GM19324 (cell line): ENCODE measurements at regions not wholly inside any gene's neighbourhood (a gene's known extent, or its start where the extent isn't known, plus 50 kb on each side); places are given as distances from the start of the nearest gene placed in this dataset.

Source experiments
- ATAC-seq: cut with Tn5 transposase; IDR thresholded peaks from one replicate; pipeline ENCODE4 v1.9.1; 2021; ENCODE audit warnings: mild to moderate bottlenecking, moderate library complexity; ENCODE audit not compliant: unreplicated experiment, low FRiP score

DNA sequence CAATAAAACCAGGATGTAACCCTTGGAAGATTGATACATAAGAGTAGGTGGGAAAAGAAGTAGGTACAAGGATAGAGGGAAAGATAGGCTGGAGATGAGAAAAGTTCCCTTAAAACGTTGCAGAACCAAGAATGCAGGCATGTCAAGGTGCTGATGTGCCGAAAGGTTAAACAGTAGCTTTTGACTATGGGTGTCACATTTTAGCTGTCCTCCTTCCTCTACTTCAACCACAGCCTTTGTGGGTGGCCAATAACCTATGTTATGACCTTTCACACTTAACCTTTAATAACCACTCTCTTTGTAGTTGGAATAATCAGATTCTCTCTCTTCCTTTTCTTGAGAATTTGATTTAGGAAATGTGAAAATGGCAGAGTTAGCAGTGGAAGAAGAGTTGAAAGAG lies 184.5 kb upstream of the GAP43 start:
- no peak for ATAC-seq

DNA sequence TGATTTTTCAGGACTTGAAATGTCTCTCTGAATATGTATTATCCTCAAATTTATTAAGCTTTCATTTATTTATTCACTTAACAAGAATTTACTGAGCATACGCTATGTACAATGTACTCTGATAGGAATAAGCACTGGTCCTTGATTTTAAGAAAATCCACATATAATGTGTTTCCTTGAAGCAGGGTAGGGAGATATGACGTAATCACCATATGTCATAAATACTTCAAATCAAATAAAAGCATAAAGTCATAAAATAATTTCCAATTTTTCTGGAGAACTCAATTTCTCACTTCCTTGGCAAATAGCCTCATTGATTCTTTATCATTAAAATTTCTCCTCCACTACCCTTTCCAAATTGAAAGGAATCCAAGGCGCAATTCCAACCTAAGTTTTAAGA lies 177.8 kb upstream of the GAP43 start:
- no peak for ATAC-seq

DNA sequence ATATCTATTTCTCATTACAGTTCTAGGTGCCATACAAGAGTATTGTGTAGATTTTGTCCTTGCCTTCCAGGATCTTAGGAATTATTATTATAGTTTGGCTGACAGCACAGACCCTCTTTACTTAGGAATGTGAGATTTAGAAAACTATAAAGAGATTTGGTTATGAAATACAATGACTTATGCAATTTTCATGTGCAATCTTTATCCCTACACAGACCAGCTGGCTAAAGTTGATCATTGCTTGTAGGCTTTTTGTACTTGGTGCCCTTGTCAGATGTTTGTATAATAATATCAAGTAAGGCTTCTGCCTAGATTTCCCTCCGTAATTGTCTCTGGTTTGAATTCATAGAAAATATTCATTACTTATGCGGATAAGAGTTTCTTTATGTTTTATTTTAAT lies 174.5 kb upstream of the GAP43 start:
- ATAC-seq = no peak

DNA sequence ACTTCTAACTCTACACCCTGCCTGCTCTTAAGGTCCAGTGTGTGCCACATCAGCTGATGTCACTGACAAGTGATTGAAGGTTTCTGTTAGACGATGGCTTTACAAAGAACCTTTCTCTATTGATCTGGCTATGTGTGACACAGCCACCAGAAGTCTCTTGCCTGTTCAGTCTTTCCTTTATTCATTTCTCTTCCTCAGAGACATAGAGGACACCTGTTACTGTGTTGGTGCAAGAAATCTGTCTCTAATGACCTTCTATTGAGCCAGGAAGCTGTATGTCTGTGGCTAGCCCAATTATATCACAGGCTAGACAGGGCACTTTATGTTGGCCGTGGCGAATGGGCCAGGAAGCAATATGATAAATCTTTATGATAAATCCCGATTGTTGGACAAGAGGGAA lies 173.3 kb upstream of the GAP43 start:
- ATAC-seq = no peak

DNA sequence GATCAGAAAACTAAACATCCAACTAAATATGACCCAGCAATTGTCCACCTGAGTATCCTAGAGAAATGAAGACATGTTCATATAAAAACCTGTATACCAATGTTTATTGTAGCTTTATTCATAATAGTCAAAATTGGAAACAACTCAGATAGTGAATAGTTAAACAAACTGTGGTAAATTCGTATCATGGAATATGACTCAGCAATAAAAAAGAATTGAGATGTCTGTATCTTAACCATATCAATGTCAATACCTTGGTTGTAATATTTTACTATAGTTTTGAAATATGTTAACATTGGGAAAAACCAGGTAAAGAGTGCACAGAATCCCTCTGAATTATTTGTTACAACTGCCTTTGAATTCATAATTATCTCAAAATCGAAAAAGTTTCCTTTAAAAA lies 159.3 kb upstream of the GAP43 start:
- no peak for ATAC-seq

DNA sequence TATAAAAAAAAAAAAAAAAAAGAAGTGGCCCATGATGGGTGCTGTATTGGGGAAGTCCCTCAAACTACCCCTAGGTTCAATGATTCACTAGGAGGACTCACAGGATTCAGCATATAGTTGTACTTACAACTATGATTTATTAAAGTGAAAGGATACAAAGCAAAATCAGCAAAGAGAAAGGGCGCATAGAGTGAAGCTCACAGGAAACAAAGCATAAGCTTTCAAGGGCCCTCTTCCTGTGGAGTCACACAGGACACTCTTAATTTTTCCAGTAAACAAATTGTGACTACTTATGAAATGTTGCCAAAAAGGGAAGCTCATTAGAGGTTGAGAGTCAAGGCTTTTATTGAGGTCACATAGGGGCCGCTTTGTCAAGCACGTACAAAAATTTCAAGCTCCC lies 153.7 kb upstream of the GAP43 start:
- ATAC-seq = no peak

DNA sequence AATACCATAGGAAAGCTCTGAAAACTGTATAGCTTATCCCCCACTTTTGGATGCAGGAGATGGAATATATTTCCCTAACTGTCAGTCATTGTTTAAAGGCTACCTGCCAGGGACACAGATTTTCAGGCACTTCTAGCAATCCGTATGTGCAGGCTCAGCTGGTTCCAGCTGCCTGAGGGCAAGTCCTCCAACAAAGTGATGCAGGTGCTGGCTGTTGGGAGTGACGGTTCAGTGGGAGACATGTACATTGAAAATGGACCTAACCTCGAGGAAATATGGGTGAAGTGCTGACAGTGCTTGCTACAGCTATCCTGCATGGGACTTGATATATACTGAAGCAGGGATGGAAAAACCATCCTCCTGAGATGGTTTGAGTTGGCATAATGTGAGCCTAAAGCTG lies 153.1 kb upstream of the GAP43 start:
- ATAC-seq = no peak

DNA sequence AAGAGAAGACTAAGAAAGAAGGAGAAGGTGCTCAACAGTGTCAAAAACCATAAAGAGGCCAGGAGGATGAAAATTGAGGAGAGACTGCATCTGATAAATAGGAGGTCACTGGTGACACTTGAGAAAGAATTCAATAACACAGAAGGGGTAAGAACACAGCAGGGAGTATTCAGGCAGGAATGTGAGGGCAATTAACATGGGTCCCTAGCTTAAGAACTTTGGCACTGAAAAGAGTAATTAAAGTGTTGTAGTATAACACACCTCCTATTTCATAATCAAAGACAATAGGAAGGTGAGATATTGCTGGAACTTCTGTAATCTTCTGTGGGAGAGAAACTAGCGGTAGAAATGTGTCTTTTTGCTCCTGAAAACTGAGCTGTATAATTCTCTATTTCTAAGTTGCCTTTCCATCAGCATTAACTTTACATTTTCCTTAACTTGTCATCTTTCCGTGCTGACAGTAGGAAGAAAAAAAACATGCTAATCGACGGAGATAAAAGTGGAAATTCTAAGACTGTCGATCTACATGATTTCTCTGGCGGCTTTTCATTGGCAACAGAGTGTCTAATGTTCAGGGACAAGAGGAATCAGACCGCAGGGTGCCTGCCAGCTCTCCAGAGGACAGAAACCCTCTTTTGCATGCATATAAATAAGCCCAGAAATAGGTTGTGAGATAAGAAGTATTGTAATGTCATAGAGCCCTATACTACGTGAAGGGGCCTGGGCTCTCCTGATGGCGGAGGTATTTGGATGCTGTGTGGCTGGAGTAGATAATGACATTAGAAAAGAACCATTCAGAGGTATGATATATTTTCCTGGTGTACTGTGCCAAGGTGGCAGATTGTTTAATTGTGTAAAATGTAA lies 147.9 kb upstream of the GAP43 start:
- no peak for ATAC-seq

DNA sequence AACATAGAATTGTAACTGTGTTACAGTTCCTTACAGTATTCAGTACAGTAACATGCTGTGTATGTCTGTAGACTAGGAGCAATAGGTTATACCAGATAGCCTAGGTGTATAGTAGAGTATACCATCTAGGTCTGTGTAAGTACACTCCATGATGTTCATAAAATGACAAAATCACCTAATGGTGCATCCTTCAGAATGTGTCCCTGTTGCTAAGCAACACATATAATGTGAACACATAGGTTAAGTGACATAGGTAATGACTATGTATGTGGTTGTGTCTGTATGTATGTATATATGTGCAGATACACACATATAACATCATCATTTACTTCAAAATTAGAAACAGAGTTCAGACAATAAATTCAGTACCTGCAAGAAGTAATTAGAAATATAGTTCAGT lies 146.8 kb upstream of the GAP43 start:
- ATAC-seq = no peak

DNA sequence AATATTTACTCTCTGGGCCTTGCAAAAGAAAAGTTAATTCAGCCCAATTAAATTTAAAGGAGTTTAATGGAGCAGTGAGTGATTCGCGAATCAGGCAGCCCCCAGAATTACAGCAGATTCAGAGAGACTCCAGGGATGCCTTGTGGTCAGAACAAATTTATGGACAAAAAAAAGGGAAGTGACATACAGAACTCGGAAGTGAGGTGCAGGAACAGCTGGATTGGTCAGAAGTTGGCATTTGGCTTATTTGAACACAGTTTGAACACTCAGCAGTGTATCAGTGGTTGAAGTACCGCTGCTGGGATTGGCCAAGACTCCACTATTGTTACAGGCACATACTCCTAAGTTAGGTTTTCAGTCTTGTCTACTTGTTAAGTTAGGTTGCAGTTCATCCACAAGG lies 145.0 kb upstream of the GAP43 start:
- ATAC-seq = no peak

DNA sequence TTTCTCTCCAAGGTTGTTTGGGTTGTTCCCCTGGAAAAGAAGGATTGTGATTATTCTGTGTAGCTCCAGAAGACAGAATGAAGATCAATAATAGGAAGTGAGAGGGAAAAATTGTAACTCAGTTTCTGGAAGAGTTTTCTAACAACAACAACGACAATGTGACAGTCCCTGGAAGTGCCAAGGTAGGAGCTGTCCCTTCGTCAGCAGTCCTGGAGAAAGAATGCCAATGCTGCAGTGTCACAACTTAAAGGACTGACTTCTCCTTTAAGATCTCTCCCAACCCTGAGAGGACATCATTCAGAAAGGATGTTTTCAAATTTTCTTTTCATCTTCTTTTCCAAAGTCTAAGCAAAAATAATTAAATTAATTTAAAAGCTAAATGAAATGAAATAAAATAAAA lies 136.4 kb upstream of the GAP43 start:
- no peak for ATAC-seq

DNA sequence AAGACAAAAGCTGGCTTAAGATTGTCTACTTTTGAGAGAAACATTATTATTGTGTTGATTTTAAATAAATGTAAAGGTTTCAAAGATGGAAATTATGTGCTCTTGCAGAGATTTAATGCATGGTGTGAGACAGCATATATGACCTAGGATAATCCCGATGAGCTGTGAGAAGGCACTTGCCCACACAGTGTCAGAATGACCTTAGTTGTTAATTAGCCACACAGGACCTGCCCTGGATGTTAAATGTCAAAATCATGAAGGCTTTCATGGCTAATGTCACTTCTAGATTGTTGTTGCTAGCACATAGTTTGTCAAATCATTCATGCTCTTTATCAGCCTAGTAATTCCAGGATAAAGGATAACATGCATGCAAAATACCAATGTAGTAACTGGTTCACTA lies 135.3 kb upstream of the GAP43 start:
- ATAC-seq = no peak

DNA sequence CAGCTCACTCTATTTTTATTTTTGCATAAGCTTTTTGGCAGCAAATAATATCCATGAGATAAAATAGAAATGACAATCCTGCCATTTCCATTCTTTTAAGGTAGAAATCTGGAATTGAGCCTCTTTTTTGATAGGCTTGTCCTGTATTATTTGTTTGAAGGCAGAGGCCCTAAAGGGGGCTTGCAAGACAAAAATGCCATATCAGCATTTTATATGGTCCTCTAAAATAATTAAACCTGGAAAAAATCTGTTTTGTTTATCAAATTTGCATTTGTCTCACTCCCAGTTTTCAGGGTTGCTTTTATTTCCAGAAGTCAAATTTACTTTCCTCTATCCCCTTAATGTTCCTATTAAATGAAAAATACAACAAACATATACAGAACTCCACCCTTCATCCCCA lies 134.9 kb upstream of the GAP43 start:
- no peak for ATAC-seq

DNA sequence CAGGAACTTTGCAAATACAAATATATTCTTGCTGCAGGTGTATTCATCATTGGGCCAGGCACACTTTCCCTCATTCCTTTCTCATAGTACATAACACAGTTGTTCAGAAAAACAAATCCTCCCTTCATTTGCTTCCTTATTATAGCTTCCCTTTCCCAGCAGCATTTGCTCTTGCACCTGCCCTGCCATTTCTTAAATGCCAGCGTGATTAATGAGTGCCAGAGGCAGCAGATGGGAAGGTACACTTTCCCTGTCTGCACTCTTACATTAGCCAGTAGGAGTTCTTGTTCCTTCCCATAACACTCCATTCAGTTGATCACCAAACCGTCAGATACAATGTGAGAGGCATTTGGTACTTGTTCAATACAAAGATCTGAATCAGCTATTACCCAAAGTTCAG lies 128.5 kb upstream of the GAP43 start:
- ATAC-seq = no peak

DNA sequence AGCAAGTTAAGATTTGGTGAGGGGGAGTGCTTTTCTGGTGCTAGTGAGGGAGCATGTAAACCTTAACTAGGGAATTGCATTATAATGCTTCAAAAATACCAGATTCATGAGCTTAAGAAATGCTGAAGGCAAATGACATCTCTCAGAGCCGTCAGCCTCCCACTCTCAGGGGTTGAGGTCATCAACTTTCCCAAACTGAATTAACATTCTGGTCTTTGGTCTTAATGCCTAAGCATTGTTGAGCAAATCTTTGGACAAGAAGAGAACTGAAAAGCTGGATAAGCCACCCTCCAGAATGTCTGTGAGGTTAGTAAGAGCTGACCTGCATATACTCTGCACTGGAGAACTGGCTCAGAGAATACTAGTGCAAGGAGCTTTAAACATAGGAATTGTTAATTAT lies 124.9 kb upstream of the GAP43 start:
- ATAC-seq = no peak

DNA sequence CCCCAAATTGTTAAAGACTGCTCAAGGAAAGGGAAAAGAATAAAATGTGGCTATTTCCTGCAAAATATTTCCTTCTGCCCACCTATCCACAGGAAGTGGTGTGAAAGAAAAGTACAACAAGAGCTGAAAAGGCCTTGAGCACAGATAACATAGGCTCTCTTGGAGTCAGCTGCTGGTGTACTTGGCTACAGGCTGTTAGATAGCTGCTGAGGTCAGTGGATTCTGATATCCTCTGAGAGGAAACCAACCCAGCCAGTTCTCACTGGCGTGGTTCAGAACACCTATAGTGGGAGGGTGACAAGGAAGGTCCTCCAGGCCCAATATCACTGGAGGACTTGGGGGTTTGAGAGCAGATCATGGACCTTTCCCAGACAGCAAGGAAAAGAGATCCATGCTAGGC lies 124.4 kb upstream of the GAP43 start:
- no peak for ATAC-seq

DNA sequence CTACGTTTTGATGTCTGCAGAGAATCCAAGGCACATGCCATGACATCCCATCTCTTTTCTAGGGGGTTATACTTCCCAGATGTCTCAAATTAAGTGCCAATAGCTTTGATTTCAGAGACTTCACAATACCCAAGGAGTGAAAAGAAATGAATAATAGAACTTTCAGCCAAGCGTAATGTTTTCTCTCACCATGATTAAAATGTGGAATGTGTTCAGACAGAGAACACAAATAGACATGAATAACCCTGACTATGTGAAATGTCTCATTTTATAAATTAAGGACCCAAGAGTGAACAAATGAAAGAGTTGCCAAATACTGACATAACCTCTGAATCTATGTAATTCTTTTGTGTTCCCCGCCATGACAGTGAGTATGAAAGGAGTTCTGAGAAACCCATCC lies 123.6 kb upstream of the GAP43 start:
- ATAC-seq = no peak

DNA sequence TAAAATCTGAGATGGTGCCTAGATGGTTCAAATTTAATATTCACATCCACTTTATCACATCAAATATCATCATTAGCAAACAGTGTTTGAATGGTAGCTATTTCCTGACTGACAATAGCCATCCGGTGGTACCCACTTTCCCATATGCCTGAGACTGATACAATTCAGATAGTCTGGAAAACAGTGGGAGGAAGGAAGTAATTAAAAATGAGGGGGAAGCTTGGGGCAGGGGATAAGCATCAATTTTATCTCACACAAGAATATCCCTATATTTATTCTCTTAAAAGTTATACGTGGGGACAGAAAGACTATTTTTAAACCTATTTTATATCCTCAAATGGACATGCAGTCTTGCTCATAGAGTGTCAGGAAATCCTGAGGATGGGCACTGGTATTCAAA lies 122.5 kb upstream of the GAP43 start:
- no peak for ATAC-seq

DNA sequence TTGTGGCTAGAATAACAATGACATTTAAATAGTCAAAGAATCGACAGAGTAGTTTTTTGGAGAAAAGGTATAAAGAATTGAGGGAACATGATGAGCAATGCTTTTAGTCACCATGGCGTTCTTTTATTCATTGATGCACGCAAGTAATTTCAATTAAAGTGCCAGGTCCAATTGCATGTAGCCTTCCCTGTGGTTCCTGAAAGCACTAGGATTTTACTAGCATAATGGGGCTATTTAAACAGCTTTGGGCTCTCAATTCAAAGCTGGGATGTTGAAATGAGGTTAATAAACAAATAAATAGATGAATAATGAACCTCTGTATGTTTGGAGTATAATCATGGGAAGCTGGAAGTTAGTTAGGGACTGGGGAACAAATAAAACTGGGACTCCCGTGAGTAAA lies 121.2 kb upstream of the GAP43 start:
- ATAC-seq = no peak

DNA sequence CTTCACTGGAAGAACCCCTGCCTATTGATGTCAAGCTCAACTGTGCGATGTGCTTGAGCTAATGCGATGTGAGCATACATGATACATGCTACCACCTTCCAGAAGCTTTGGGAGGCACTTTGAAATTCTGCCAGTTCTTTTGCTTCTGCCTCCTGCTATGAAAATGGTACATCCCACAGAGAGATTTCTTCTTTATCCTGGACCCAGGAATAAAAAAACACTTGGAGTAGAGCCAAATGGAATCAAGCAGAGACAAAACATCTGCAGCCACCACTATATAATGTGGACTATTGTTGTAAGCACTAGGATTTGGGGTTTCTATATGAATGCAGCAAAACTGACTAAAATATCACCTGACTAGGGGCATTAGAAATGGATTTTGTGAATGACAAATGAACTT lies 119.9 kb upstream of the GAP43 start:
- ATAC-seq = no peak

DNA sequence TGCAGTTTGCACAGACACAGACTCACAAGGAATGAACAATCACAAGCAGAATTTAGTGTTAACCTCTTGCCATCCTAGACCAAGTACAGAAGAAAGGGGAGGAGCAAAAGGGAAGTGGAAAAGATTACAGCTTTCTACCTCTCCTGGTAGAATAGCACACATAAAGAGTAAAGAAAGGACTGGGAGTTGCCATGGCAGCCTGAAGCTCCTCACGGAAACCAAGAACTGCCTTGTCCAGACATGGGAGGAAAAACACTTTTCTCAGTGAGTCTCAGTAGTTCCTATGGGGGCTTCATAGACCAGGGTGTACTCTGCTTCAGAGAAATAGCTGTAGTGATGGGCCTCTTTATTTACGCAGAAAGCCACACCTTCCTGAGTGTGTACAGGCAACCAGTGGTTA lies 114.7 kb upstream of the GAP43 start:
- no peak for ATAC-seq

DNA sequence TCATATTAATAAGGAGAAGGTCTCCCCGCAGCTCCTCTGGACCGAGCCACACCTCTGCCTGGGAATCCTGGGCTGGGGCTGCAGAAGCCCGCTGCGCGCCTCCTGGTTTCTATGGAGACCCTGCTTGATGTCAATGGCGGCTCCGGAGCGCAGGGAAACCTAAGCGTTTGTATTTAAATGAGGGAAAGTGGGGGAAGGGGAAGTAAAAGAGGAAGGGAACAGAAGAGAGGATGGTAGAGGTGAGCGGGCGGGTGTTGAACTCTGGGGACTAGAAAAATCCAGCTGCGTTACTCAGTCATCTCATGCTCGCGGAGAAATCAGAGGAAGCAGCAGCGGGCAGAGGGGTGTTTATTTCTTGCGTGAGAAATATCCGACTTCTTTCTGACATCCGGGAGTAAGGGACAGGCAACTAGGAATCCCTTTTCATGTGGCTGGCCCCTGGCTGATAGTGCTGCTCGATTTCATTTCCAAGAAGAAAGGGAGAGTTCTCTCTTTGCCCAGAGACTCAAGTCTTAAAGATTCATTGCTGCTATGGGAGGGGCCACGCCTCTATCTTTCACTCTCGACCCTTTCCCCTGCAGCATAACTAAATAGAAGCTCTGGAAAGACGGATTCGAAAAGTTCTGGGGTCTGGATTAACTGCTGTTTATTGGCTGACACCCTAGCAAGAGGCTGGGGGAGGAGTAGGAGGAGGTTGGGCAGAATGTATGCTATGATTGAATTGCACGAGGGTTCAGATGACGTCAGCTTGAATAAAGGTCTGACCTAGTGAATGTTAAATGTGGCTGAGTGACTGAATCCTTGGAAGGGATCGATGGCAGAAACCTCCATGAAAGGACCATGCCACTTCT lies 110.5 kb upstream of the GAP43 start:
- ATAC-seq = no peak
